Activated CD4-positive, alpha-beta memory T cell treated with anti-CD3 and anti-CD28 coated beads for 36 hours (primary cell): ENCODE measurements at regions not wholly inside any gene's neighbourhood (a gene's known extent, or its start where the extent isn't known, plus 50 kb on each side); places are given as distances from the start of the nearest gene placed in this dataset.
A peak's percentile ranks its signal among the peaks of the same experiment; 100 is the strongest.

Experiments used
- CTCF ChIA-PET: fragments of 350-600 bp; sonication (Branson Sonifier 250); formaldehyde crosslinking; loops from one replicate; lab custom pipeline; 2021; ENCODE audit warnings: antibody characterized with exemption, inconsistent platforms; lab: Charles Lee
- POLR2A ChIA-PET: fragments of 350-600 bp; sonication (Branson Sonifier 250); formaldehyde crosslinking; loops from one replicate; lab custom pipeline; 2021; ENCODE audit warnings: antibody characterized with exemption; lab: Charles Lee
- DNase-seq: peaks from one replicate; pipeline ENCODE4 v3.0.0-alpha.2; 2020
- H3K27ac Mint-ChIP-seq: one replicate; pipeline ENCODE4 v1.8.0; 2021; ENCODE audit warnings: mixed read lengths
- H3K27me3 Mint-ChIP-seq: one replicate; pipeline ENCODE4 v1.8.0; 2021; ENCODE audit warnings: mixed read lengths
- H3K36me3 Mint-ChIP-seq: one replicate; pipeline ENCODE4 v1.8.0; 2021; ENCODE audit warnings: mixed read lengths
- H3K4me1 Mint-ChIP-seq: one replicate; pipeline ENCODE4 v1.8.0; 2021; ENCODE audit warnings: low read depth, mixed read lengths
- H3K4me3 Mint-ChIP-seq: one replicate; pipeline ENCODE4 v1.8.0; 2021; ENCODE audit warnings: mild to moderate bottlenecking, mixed read lengths
- H3K9me3 Mint-ChIP-seq: one replicate; pipeline ENCODE4 v1.8.0; 2021; ENCODE audit warnings: mixed read lengths
- intact Hi-C: fragments of 100-400 bp; cut with micrococcal nuclease; formaldehyde crosslinking; loops from one replicate; pipeline ENCODE4 v1.15.1; 2023

GRCh38 chr2:176844461-176844860, 368.1 kb upstream of the HNRNPA3 start:
- no peaks in the 10 kb centered on the region for H3K36me3 Mint-ChIP-seq
- POLR2A ChIA-PET, result no interaction called here
- CTCF ChIA-PET, result interaction anchor here (0.9 kb wide), 1 partner anchor 30 kb away, joined by 3 read pairs; no protein-coding TSS in a partner anchor
- no peaks in the 10 kb centered on the region for H3K9me3 Mint-ChIP-seq
- H3K27me3 Mint-ChIP-seq, result peaks cover 4% of the 10 kb centered on the region
- H3K4me3 Mint-ChIP-seq, result no peak overlapping the region
- H3K27ac Mint-ChIP-seq, result no peak overlapping the region
- no peak for DNase-seq
- intact Hi-C loops, result no loop called here
- H3K4me1 Mint-ChIP-seq, result no peaks in the 10 kb centered on the region

- Mint-ChIP-seq H3K36me3 (no peaks in the 10 kb centered on the region), H3K27ac (no peak overlapping the region), H3K4me3 (no peak overlapping the region), H3K27me3 (peaks cover 4% of the 10 kb centered on the region), H3K4me1 (no peaks in the 10 kb centered on the region), H3K9me3 (no peaks in the 10 kb centered on the region)
- no peak for DNase-seq
- CTCF ChIA-PET, result no interaction called here
- POLR2A ChIA-PET, result no interaction called here
- intact Hi-C loops, result no loop called here
Measured at GRCh38 chr2:176845718-176846117, 366.9 kb upstream of the HNRNPA3 start.

- Mint-ChIP-seq H3K4me1 (peaks cover 4% of the 10 kb centered on the region), H3K9me3 (no peaks in the 10 kb centered on the region), H3K27ac (no peak overlapping the region), H3K36me3 (no peaks in the 10 kb centered on the region), H3K27me3 (peaks cover 4% of the 10 kb centered on the region), H3K4me3 (no peak overlapping the region)
- ChIA-PET POLR2A (no interaction called here), CTCF (no interaction called here)
- DNase-seq, result no peak
- intact Hi-C loops, result no loop called here
Measured at GRCh38 chr2:176847575-176847974, 365.0 kb upstream of the HNRNPA3 start.

DNA sequence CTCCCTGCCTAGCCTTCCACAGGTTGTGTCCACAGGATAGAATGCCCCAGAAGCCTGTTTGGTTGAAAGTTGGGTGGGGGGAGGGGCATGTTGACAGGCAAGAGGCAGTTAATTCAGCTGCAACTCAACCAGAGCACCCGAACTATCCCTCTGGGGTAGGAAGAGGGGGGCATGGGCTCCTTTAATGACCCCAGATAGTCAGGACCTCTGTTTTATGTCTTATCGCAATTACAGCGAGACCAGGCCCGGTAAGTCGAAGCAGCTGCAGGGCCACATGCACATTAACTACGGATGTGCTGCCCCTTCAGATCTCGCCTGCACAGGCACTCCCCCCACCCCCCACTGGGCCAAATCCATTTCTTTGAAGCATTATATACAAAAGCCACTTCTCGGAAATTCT, 363.8 kb upstream of the HNRNPA3 start:
- no peak overlapping the region for H3K4me3 Mint-ChIP-seq
- peaks cover 8% of the 10 kb centered on the region for H3K4me1 Mint-ChIP-seq
- ChIA-PET CTCF (no interaction called here), POLR2A (no interaction called here)
- intact Hi-C loops, result no loop called here
- peaks cover 4% of the 10 kb centered on the region for H3K27me3 Mint-ChIP-seq
- no peak overlapping the region for H3K27ac Mint-ChIP-seq
- no peak for DNase-seq
- H3K9me3 Mint-ChIP-seq, result no peaks in the 10 kb centered on the region
- H3K36me3 Mint-ChIP-seq, result no peaks in the 10 kb centered on the region

DNA sequence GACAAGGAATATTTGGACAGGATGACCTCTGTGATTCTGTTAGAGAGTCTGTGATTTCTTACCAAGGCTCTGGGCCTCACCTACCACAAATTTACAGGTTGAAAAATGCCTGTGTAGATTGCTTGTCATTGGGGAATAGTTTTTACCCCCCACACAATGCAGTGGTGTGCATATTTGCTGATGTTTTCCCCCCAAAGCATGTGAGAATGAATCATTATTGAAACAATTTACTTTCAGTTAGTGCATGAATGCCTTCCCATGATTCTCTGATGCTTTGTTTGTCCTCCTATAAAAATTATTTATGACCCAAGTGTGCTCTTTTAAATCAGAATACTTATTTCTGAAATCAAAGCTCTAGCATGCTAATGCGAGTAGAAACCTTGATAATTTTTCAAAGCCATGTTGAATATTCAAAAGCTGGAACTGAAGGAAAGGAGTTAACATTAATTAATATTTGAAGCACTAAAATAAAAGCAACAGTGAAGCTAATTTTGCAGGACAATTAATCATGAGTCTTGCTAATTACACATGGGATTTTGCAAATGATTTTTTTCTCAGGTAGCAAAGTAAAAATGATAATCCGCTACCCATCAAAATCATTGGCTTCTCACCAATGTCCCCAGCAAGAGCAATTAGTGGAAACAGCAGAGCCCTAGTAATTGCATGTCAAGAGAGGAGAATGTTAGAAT, 361.2 kb upstream of the HNRNPA3 start:
- H3K27ac Mint-ChIP-seq, result no peak overlapping the region
- CTCF ChIA-PET, result interaction anchor here (0.7 kb wide), 1 partner anchor 296 kb away, joined by 3 read pairs; no protein-coding TSS in a partner anchor
- POLR2A ChIA-PET, result no interaction called here
- no peaks in the 10 kb centered on the region for H3K9me3 Mint-ChIP-seq
- H3K4me1 Mint-ChIP-seq, result peaks cover 13% of the 10 kb centered on the region
- H3K27me3 Mint-ChIP-seq, result peaks cover under 1% of the 10 kb centered on the region
- no peaks in the 10 kb centered on the region for H3K36me3 Mint-ChIP-seq
- intact Hi-C loops, result no loop called here
- H3K4me3 Mint-ChIP-seq, result no peak overlapping the region
- DNase-seq, result no peak

DNA sequence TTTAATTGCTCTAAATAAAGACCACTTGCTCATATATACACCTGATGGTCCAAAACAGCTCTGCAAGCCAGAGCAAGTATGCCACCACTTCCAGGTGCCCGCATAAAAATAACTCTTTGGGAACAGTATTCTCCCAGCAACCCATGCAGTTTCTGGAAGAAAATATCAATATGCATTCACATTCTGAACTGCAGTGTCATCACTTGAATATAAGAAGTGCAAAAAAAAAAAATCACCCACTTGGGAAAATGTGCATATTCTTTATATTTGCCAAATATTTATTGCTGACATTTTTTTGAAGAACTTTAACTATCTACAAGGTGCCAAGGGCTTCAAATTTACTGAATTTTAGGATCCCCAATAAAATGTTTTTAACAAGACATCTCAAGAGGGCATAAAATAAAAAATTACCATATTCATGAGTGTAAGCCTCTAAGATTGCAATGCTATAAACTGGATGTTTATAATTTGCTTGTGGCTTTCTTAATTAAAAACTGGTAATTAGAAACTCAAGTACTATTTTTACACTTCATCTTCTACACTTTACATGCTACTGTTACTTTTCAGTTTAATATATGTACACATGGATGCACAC, 360.6 kb upstream of the HNRNPA3 start:
- no peaks in the 10 kb centered on the region for H3K36me3 Mint-ChIP-seq
- ChIA-PET CTCF (interaction anchor here (0.7 kb wide), 1 partner anchor 295 kb away, joined by 3 read pairs; no protein-coding TSS in a partner anchor), POLR2A (no interaction called here)
- no peaks in the 10 kb centered on the region for H3K27me3 Mint-ChIP-seq
- H3K9me3 Mint-ChIP-seq, result no peaks in the 10 kb centered on the region
- DNase-seq, result no peak
- peaks cover 16% of the 10 kb centered on the region for H3K4me1 Mint-ChIP-seq
- intact Hi-C loops, result no loop called here
- no peak overlapping the region for H3K27ac Mint-ChIP-seq
- no peak overlapping the region for H3K4me3 Mint-ChIP-seq

- ChIA-PET CTCF (no interaction called here), POLR2A (no interaction called here)
- Mint-ChIP-seq H3K4me3 (no peak overlapping the region), H3K4me1 (peaks cover 19% of the 10 kb centered on the region), H3K27me3 (no peaks in the 10 kb centered on the region), H3K36me3 (no peaks in the 10 kb centered on the region), H3K9me3 (no peaks in the 10 kb centered on the region), H3K27ac (no peak overlapping the region)
- peak; percentile 13 for DNase-seq
- intact Hi-C loops, result no loop called here
Measured at GRCh38 chr2:176852667-176853066, 359.9 kb upstream of the HNRNPA3 start.

GRCh38 chr2:176854062-176854461, 358.5 kb upstream of the HNRNPA3 start:
- Mint-ChIP-seq H3K27me3 (no peaks in the 10 kb centered on the region), H3K36me3 (no peaks in the 10 kb centered on the region), H3K27ac (no peak overlapping the region), H3K4me1 (peaks cover 19% of the 10 kb centered on the region), H3K4me3 (no peak overlapping the region), H3K9me3 (no peaks in the 10 kb centered on the region)
- ChIA-PET POLR2A (interaction anchor here (0.6 kb wide), 1 partner anchor 32 kb away, joined by 3 read pairs; no protein-coding TSS in a partner anchor), CTCF (interaction anchor here (0.8 to 1.1 kb wide), 2 partner anchors 40 to 514 kb away, joined by 3 to 4 read pairs; no protein-coding TSS in a partner anchor)
- DNase-seq, result no peak
- intact Hi-C loops, result loop anchor here (2.0 kb wide), 1 partner anchor 27 kb away; no protein-coding TSS in a partner anchor

DNA sequence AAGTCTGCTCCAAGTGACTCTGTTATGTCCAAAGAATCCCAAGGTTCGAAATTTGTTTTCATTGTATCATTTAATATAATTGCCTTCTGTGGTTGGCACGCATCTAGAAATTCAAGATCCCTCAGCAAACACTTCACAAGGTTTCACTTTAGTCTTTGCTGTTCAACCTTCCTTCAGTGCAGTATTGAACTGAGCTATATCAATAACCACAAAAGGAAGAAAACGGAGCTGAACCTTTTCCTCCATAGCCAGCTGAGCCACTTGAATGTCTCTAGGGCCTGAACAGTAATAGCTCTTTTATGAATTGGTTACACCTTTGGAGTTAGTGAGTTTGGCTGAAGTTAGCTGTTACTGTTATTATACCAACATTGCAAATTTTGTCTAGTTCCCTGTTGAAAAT, 357.7 kb upstream of the HNRNPA3 start:
- no peak overlapping the region for H3K27ac Mint-ChIP-seq
- CTCF ChIA-PET, result no interaction called here
- H3K4me3 Mint-ChIP-seq, result no peak overlapping the region
- H3K27me3 Mint-ChIP-seq, result peaks cover under 1% of the 10 kb centered on the region
- no peak for DNase-seq
- intact Hi-C loops, result loop anchor here (2.0 kb wide), 1 partner anchor 28 kb away; no protein-coding TSS in a partner anchor
- peaks cover 19% of the 10 kb centered on the region for H3K4me1 Mint-ChIP-seq
- H3K9me3 Mint-ChIP-seq, result no peaks in the 10 kb centered on the region
- POLR2A ChIA-PET, result no interaction called here
- no peaks in the 10 kb centered on the region for H3K36me3 Mint-ChIP-seq

DNA sequence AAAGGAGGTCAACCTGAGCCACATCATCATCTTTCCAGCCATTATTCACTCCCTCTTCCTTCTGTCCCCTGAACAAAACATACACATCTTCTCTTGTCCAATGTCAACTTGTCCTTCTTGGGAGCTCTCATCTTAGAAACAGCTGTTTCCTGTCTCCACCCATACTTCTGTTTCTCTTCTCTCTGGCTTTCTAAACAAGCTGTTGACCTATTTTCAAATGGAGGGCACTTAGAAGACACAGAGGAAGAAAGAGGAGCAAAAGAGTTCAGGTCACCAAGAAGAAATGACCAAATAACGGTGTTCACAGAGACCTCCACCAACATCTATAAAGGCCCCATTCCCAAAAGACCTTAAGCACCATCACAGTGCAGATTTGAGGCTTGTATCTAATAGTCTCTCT, 355.9 kb upstream of the HNRNPA3 start:
- no peak for DNase-seq
- no peaks in the 10 kb centered on the region for H3K36me3 Mint-ChIP-seq
- intact Hi-C loops, result no loop called here
- no peaks in the 10 kb centered on the region for H3K9me3 Mint-ChIP-seq
- POLR2A ChIA-PET, result no interaction called here
- no peak overlapping the region for H3K27ac Mint-ChIP-seq
- CTCF ChIA-PET, result no interaction called here
- H3K4me3 Mint-ChIP-seq, result no peak overlapping the region
- H3K4me1 Mint-ChIP-seq, result peaks cover 19% of the 10 kb centered on the region
- peaks cover 2% of the 10 kb centered on the region for H3K27me3 Mint-ChIP-seq

- no peaks in the 10 kb centered on the region for H3K9me3 Mint-ChIP-seq
- DNase-seq, result no peak
- no peaks in the 10 kb centered on the region for H3K4me1 Mint-ChIP-seq
- intact Hi-C loops, result no loop called here
- no peaks in the 10 kb centered on the region for H3K36me3 Mint-ChIP-seq
- peaks cover 4% of the 10 kb centered on the region for H3K27me3 Mint-ChIP-seq
- POLR2A ChIA-PET, result no interaction called here
- H3K4me3 Mint-ChIP-seq, result no peak overlapping the region
- H3K27ac Mint-ChIP-seq, result no peak overlapping the region
- CTCF ChIA-PET, result no interaction called here
Measured at GRCh38 chr2:176865336-176865735, 347.3 kb upstream of the HNRNPA3 start.

GRCh38 chr2:176872406-176872805, 340.2 kb upstream of the HNRNPA3 start:
- no peaks in the 10 kb centered on the region for H3K4me1 Mint-ChIP-seq
- intact Hi-C loops, result no loop called here
- H3K27me3 Mint-ChIP-seq, result no peaks in the 10 kb centered on the region
- ChIA-PET POLR2A (no interaction called here), CTCF (no interaction called here)
- H3K36me3 Mint-ChIP-seq, result no peaks in the 10 kb centered on the region
- no peak for DNase-seq
- H3K27ac Mint-ChIP-seq, result no peak overlapping the region
- H3K4me3 Mint-ChIP-seq, result no peak overlapping the region
- H3K9me3 Mint-ChIP-seq, result peaks cover 17% of the 10 kb centered on the region

DNA sequence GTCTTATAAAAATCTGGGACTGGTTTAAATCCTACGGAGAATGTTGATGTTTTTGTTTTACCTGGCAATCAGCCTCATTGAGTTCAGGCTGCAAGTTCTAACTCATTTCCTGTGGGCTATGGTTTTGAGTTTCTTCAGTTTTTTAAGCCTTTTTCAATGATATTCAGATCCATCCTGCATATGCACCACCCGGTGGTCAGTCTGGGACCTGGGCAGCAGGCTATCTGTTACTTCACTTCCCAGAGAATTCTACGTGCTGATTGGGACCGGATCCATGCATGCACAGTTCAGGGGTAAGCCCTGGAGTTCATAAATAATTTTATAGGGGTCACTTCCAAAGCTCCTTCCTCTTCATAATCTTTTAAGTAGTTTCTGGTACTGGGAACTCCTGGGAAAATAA, 339.2 kb upstream of the HNRNPA3 start:
- no peak overlapping the region for H3K4me3 Mint-ChIP-seq

More for the DNA sequence above, 339.2 kb upstream of the HNRNPA3 start:
- no peaks in the 10 kb centered on the region for H3K27me3 Mint-ChIP-seq
- H3K36me3 Mint-ChIP-seq, result no peaks in the 10 kb centered on the region
- intact Hi-C loops, result no loop called here
- H3K27ac Mint-ChIP-seq, result no peak overlapping the region
- DNase-seq, result no peak
- POLR2A ChIA-PET, result no interaction called here
- no peaks in the 10 kb centered on the region for H3K4me1 Mint-ChIP-seq
- CTCF ChIA-PET, result no interaction called here
- peaks cover 17% of the 10 kb centered on the region for H3K9me3 Mint-ChIP-seq
